GM12892 (cell line): ENCODE measurements at regions not wholly inside any gene's neighbourhood (a gene's known extent, or its start where the extent isn't known, plus 50 kb on each side); places are given as distances from the start of the nearest gene placed in this dataset.
"Not testable (repeated sequence)": the region's sequence is repeated elsewhere in the genome, so short reads cannot be mapped to it uniquely, and the experiment has no call there.

Source experiments
- DNase-seq: peaks from one replicate; pipeline ENCODE4 v3.0.0; 2011; ENCODE audit not compliant: insufficient read length
- FAIRE-seq: peaks from 2 replicates; lab custom pipeline; 2011; peaks lifted over from hg19 to GRCh38; lab: Jason Lieb, UNC
- POLR2A ChIP-seq: IDR thresholded peaks from 2 replicates; pipeline ENCODE4 v1.6.1; 2011; ENCODE audit warnings: low read depth, low read length, control low read depth
- POLR2AphosphoS5 ChIP-seq: IDR thresholded peaks from 2 replicates; pipeline ENCODE4 v1.6.1; 2011; ENCODE audit warnings: low read depth, low read length, control low read depth
- TAF1 ChIP-seq: IDR thresholded peaks from 2 replicates; pipeline ENCODE4 v1.6.1; 2011; ENCODE audit warnings: low read depth, mild to moderate bottlenecking, control low read depth, low read length, borderline replicate concordance

DNA sequence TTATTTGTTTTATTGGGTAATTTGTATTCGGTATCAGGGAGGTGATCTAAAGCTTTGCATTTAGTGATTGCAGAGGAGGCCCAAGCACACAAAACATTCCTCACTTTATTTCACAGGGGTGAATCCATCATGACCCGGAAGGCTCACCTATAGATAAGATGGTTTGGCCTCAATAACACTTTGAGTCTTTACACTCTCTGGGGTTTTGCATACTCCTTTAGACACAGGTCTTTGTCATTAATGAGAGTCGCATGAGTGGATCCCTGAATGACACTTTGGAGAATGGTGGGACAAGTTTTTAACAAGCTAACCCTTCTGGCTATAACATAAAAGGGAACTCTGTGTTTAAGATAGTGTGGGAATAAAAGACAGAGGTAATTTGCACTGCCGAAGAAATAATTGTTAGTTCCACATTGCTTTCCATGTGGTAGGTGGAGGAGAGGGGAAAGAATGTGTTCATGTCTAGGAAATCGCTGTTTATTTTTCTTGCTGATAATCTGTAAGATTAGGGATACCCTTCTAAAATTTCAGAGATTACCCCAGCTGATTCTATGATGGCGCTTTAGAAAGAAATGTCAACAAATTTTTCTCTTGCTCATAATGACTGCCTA is 455.8 kb downstream of the TFEC start:
- no peak for DNase-seq
- TF ChIP-seq POLR2A: no peak
- no peak for TF ChIP-seq POLR2AphosphoS5
- TF ChIP-seq TAF1: no peak
- no peak for FAIRE-seq

- TF ChIP-seq POLR2AphosphoS5 (no peak), TAF1 (no peak), POLR2A (no peak)
- FAIRE-seq: no peak
- no peak for DNase-seq
Observed at GRCh38 chr7:115572111-115572510, 458.5 kb downstream of the TFEC start.

GRCh38 chr7:115561335-115562110 is 469.0 kb downstream of the TFEC start:
- TF ChIP-seq POLR2AphosphoS5: no peak
- TF ChIP-seq POLR2A: no peak
- no peak for TF ChIP-seq TAF1
- no peak for DNase-seq
- FAIRE-seq: no peak

DNA sequence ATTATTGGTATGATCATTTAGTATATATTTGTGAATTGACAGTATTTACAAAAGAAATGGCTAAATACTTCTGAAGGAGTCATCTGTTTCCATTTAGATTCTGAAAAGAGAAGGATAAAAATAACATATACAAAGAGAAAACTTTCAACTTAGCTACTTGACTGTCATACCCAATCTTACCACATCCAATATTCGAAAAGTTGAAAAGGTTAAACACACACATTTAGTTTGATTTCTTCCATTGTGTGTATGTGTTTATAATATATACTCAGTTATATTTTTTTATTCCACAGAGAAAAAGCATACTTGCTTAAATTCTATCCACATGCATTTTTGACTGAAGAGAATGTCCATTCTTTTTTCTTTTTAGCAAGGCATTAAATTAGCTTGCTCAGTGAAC is 470.7 kb downstream of the TFEC start:
- TF ChIP-seq TAF1 (no peak), POLR2AphosphoS5 (no peak), POLR2A (no peak)
- no peak for FAIRE-seq
- DNase-seq: no peak

DNA sequence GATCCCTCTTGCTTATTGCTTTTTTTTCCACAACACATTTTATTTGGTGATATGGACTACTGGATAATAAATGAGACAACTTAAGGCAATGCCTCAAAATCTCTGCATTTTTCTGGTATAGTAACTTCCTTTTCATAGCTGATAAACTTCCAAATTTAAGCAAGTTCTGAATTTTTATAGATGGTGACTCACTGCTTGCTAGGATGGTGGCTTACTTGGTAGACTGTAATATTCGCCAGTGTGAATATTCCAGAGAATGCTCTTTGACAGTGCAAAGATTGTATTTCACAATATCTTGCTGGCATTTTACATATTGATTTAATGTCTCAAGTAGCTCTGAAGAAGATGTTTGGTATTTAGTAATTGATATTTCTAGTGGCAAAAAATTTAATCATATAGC is 472.4 kb downstream of the TFEC start:
- TF ChIP-seq TAF1 (no peak), POLR2A (no peak), POLR2AphosphoS5 (no peak)
- FAIRE-seq (no peak), DNase-seq (no peak)

GRCh38 chr7:115557296-115557695 is 473.3 kb downstream of the TFEC start:
- FAIRE-seq, DNase-seq: not testable (repeated sequence)

- FAIRE-seq (no peak), DNase-seq (no peak)
- TF ChIP-seq TAF1 (no peak), POLR2A (no peak), POLR2AphosphoS5 (no peak)
Observed at GRCh38 chr7:115552766-115553165, 477.8 kb downstream of the TFEC start.

GRCh38 chr7:115549910-115550309 is 480.7 kb downstream of the TFEC start:
- DNase-seq (no peak), FAIRE-seq (no peak)
- TF ChIP-seq POLR2A (no peak), TAF1 (no peak), POLR2AphosphoS5 (no peak)

DNA sequence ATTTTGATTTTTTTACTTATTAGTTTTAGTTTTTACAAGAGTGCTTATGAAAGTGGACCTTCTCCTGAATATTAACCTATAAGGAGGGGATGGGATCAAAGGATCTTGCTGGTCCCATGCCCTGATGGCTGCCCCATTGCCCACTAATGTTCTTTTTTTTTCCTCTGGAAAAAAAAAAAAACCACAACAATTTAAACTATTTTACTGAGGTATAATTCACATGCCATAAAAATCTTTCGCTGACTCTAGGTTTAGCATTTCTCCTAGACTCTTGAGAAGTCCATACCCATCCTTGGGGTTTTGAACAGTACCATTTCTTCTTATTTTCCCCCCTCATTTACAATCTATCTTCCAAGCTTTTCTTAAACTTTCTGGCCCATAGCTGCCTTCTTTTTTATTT is 481.8 kb downstream of the TFEC start:
- FAIRE-seq (no peak), DNase-seq (no peak)
- TF ChIP-seq TAF1: no peak

DNA sequence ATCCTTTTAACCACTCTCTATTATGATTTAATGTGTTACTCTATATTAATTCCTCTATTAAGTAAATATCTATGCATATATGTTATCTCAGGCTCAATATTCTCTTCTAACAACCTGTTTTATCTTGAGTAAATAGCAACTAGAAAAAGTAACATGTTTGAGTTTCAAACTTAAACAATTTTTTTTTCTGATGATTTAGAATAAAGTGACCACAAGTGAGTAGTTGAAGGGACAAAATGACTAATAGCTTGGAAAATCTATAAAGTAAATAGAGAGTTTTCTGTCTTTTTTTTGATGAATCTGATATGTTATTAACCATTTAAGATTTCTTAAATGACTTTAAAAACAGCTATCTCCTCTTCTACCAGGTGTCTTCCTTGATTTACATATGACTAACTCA is 483.8 kb downstream of the TFEC start:
- FAIRE-seq: no peak
- no peak for DNase-seq
- TF ChIP-seq TAF1 (no peak), POLR2AphosphoS5 (no peak), POLR2A (no peak)

- FAIRE-seq (no peak), DNase-seq (no peak)
- no peak for TF ChIP-seq TAF1
- TF ChIP-seq POLR2AphosphoS5: no peak
- TF ChIP-seq POLR2A: no peak
Observed at GRCh38 chr7:115533785-115534184, 496.8 kb downstream of the TFEC start.

- TF ChIP-seq POLR2A (no peak), TAF1 (no peak), POLR2AphosphoS5 (no peak)
- FAIRE-seq (no peak), DNase-seq (no peak)
Observed at GRCh38 chr7:115526278-115526677, 504.3 kb downstream of the TFEC start.

DNA sequence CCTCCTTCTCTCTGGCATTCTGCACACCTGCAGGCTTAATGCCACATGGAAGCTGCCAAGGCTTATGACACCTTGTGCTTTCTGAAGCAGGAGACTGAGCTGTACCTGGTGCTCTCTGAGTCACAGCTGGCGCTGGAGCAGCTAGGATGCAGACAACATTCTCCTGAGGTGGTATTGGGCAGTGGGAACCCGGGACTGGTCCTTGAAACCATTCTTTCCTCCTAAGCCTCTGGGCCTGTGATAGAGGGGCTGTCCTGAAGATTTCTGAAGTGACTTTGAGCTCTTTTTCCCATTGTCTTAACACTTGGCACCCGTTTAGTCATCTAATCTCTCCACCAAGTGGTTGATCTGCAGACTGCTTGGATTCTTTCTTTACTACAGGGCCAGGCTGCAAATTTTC is 508.4 kb downstream of the TFEC start:
- no peak for TF ChIP-seq TAF1
- FAIRE-seq (no peak), DNase-seq (no peak)
